Liver (tissue), 7 donors: ENCODE measurements at regions not wholly inside any gene's neighbourhood (a gene's known extent, or its start where the extent isn't known, plus 50 kb on each side); places are given as distances from the start of the nearest gene placed in this dataset.

ENCODE experiments used
- DNase-seq: peaks from one replicate; pipeline ENCODE4 v3.0.0-alpha.2; 2017; ENCODE audit warnings: low spot score
- H3K27ac ChIP-seq, 2 donors: one replicate each; pipeline ENCODE4 v1.7.0; 2013; ENCODE audit warnings: inconsistent platforms in 2 of 2, low read length in 2 of 2, control low read depth in 1 of 2, low read depth in 1 of 2, mild to moderate bottlenecking in 1 of 2
- H3K27me3 ChIP-seq, 4 donors: one replicate each; pipeline versions ENCODE4 v1.6.1 to v1.7.0; 2013; ENCODE audit warnings: low read length in 3 of 4, inconsistent platforms in 1 of 4, mild to moderate bottlenecking in 1 of 4, moderate library complexity in 1 of 4; ENCODE audit not compliant: control insufficient read depth in 4 of 4, insufficient read depth in 4 of 4
- H3K36me3 ChIP-seq, 4 donors: one replicate each; pipeline versions ENCODE4 v1.6.1 to v1.7.0; 2013; ENCODE audit warnings: low read length in 3 of 4, mild to moderate bottlenecking in 3 of 4, low read depth in 1 of 4, moderate library complexity in 1 of 4; ENCODE audit not compliant: control insufficient read depth in 4 of 4, insufficient read depth in 3 of 4
- H3K4me1 ChIP-seq, 4 donors: one replicate each; pipeline versions ENCODE4 v1.6.1 to v1.7.0; 2013; ENCODE audit warnings: low read length in 3 of 4, mild to moderate bottlenecking in 3 of 4, moderate library complexity in 1 of 4; ENCODE audit not compliant: control insufficient read depth in 4 of 4, insufficient read depth in 4 of 4
- H3K4me3 ChIP-seq, 3 donors: one replicate each; pipeline versions ENCODE4 v1.6.1 to v1.7.0; 2013; ENCODE audit warnings: low read length in 3 of 3, control low read depth in 1 of 3, low read depth in 1 of 3, mild to moderate bottlenecking in 1 of 3
- H3K9ac ChIP-seq, 2 donors: one replicate each; pipeline ENCODE4 v1.7.0; 2013; ENCODE audit warnings: low read length in 2 of 2, mild to moderate bottlenecking in 2 of 2, moderate library complexity in 2 of 2, control low read depth in 1 of 2, low read depth in 1 of 2
- H3K9me3 ChIP-seq, 4 donors: one replicate each; pipeline versions ENCODE4 v1.6.1 to v1.7.0; 2013; ENCODE audit warnings: low read length in 3 of 4; ENCODE audit not compliant: control insufficient read depth in 4 of 4
- EGR1 ChIP-seq, 2 donors: IDR thresholded peaks; 2 replicates each; pipeline ENCODE4 v1.6.1; 2016 to 2018; ENCODE audit warnings: antibody characterized with exemption in 2 of 2, low read depth in 2 of 2
- FOXA1 ChIP-seq: IDR thresholded peaks from 2 replicates; pipeline ENCODE4 v1.6.1; 2016; ENCODE audit warnings: antibody characterized with exemption
- FOXA2 ChIP-seq: IDR thresholded peaks from 2 replicates; pipeline ENCODE4 v1.6.1; 2016; ENCODE audit warnings: antibody characterized with exemption
- GABPA ChIP-seq, 2 donors: IDR thresholded peaks in 1 of 2; conservative IDR thresholded peaks in 1 of 2; 2 replicates each; pipeline ENCODE4 v1.6.1; 2016; ENCODE audit warnings: antibody characterized with exemption in 2 of 2, mild to moderate bottlenecking in 1 of 2, moderate library complexity in 1 of 2
- HNF4A ChIP-seq, 2 donors: conservative IDR thresholded peaks; 2 replicates each; pipeline ENCODE4 v1.6.1; 2016; ENCODE audit warnings: antibody characterized with exemption in 2 of 2, mild to moderate bottlenecking in 2 of 2
- HNF4G ChIP-seq: IDR thresholded peaks from 2 replicates; pipeline ENCODE4 v1.6.1; 2016; ENCODE audit warnings: antibody characterized with exemption
- JUND ChIP-seq, 2 donors: IDR thresholded peaks; 2 replicates each; pipeline ENCODE4 v1.6.1; 2016; ENCODE audit warnings: antibody characterized with exemption in 2 of 2
- NR2F2 ChIP-seq: IDR thresholded peaks from 2 replicates; pipeline ENCODE4 v1.6.1; 2016; ENCODE audit warnings: antibody characterized with exemption
- RAD21 ChIP-seq, 2 donors: IDR thresholded peaks; 2 replicates each; pipeline ENCODE4 v1.6.1; 2016; ENCODE audit warnings: antibody characterized with exemption in 2 of 2, mild to moderate bottlenecking in 2 of 2
- REST ChIP-seq: IDR thresholded peaks from 2 replicates; pipeline ENCODE4 v1.6.1; 2016; ENCODE audit warnings: antibody characterized with exemption, mild to moderate bottlenecking
- RXRA ChIP-seq, 2 donors: IDR thresholded peaks; 2 replicates each; pipeline ENCODE4 v1.6.1; 2017 to 2018; ENCODE audit warnings: antibody characterized with exemption in 2 of 2, mild to moderate bottlenecking in 1 of 2
- SP1 ChIP-seq: IDR thresholded peaks from 2 replicates; pipeline ENCODE4 v1.6.1; 2018; ENCODE audit warnings: antibody characterized with exemption, mild to moderate bottlenecking
- TAF1 ChIP-seq: conservative IDR thresholded peaks from 2 replicates; pipeline ENCODE4 v1.6.1; 2016; ENCODE audit warnings: antibody characterized with exemption, mild to moderate bottlenecking
- YY1 ChIP-seq: IDR thresholded peaks from 2 replicates; pipeline ENCODE4 v1.6.1; 2016; ENCODE audit warnings: antibody characterized with exemption, mild to moderate bottlenecking
- ZBTB33 ChIP-seq: IDR thresholded peaks from 2 replicates; pipeline ENCODE4 v1.6.1; 2016; ENCODE audit warnings: antibody characterized with exemption
- WGBS: extraction: QIAGEN DNeasy Blood & Tissue Kit; methylation state at CpG from one replicate; pipeline ENCODE4 v1.1.7; 2013; 5-methylcytosine and 5-hydroxymethylcytosine counted together
- donor health status: healthy.
- donor health status: healthy.
- donor health status: healthy.
- donor health status: healthy.

GRCh38 chr11:29249713-29250112, 767.1 kb downstream of the KCNA4 start:
- WGBS: 77% methylated on average over 2 of the region's 2 CpGs
- TF ChIP-seq TAF1 (no peak), JUND (IDR thresholded peaks at IDR 0.05) (no peak), SP1 (no peak), ZBTB33 (no peak), EGR1 (IDR thresholded peaks at IDR 0.05; ENCODE audit: low read depth in 2 of 2) (no peak), FOXA2 (no peak), GABPA (IDR thresholded peaks at IDR 0.05 in 1 of 2, conservative IDR thresholded peaks at IDR 0.05 in 1 of 2) (no peak), RXRA (IDR thresholded peaks at IDR 0.05) (no peak), NR2F2 (no peak), HNF4A (conservative IDR thresholded peaks at IDR 0.05) (no peak), RAD21 (IDR thresholded peaks at IDR 0.05) (no peak)
- Histone ChIP-seq H3K9me3 (no peaks in the 10 kb centered on the region), H3K4me3 (no peak overlapping the region), H3K36me3 (no peaks in the 10 kb centered on the region), H3K9ac (no peak overlapping the region), H3K27me3 (no peaks in the 10 kb centered on the region), H3K4me1 (no peaks in the 10 kb centered on the region), H3K27ac (no peak overlapping the region)
- DNase-seq: no peak

GRCh38 chr11:29244355-29244754, 772.5 kb downstream of the KCNA4 start:
- H3K9ac ChIP-seq: no peak overlapping the region
- H3K27me3 ChIP-seq: no peaks in the 10 kb centered on the region
- H3K4me3 ChIP-seq: no peak overlapping the region
- H3K27ac ChIP-seq: no peak overlapping the region
- H3K4me1 ChIP-seq: no peaks in the 10 kb centered on the region
- TF ChIP-seq EGR1 (IDR thresholded peaks at IDR 0.05; ENCODE audit: low read depth in 2 of 2) (no peak), RXRA (IDR thresholded peaks at IDR 0.05) (no peak), HNF4G (no peak), REST (no peak), HNF4A (conservative IDR thresholded peaks at IDR 0.05) (no peak), YY1 (no peak), RAD21 (IDR thresholded peaks at IDR 0.05) (no peak)
- no peaks in the 10 kb centered on the region for H3K36me3 ChIP-seq
- H3K9me3 ChIP-seq: no peaks in the 10 kb centered on the region
- no peak for DNase-seq

- H3K9me3 ChIP-seq: no peaks in the 10 kb centered on the region
- 89% methylated on average over 3 of the region's 3 CpGs for WGBS
- no peak overlapping the region for H3K27ac ChIP-seq
- H3K9ac ChIP-seq: no peak overlapping the region
- H3K27me3 ChIP-seq: no peaks in the 10 kb centered on the region
- H3K4me1 ChIP-seq: no peaks in the 10 kb centered on the region
- DNase-seq: no peak
- no peak overlapping the region for H3K4me3 ChIP-seq
- no peaks in the 10 kb centered on the region for H3K36me3 ChIP-seq
- TF ChIP-seq SP1 (no peak), REST (no peak), YY1 (no peak), ZBTB33 (no peak), RXRA (IDR thresholded peaks at IDR 0.05) (no peak), FOXA1 (no peak), TAF1 (no peak)
Measured at GRCh38 chr11:29243616-29244015, 773.2 kb downstream of the KCNA4 start.
